ENCODE measurements at regions not wholly inside any gene's neighbourhood (a gene's known extent, or its start where the extent isn't known, plus 50 kb on each side); places are given as distances from the start of the nearest gene placed in this dataset.

- WGBS, 2 donors = 86 to 96% methylated on average over 2 to 3 of the region's 3 CpGs
- Histone ChIP-seq H3K36me3 (peaks cover 0 to 37% (median 0%) of the 10 kb centered on the region in 3 donors), H3K4me3 (no peak overlapping the region)
These were observed 53.0 kb downstream of the ARL6IP4 start for GRCh38 chr12:123033392-123034021.

DNA sequence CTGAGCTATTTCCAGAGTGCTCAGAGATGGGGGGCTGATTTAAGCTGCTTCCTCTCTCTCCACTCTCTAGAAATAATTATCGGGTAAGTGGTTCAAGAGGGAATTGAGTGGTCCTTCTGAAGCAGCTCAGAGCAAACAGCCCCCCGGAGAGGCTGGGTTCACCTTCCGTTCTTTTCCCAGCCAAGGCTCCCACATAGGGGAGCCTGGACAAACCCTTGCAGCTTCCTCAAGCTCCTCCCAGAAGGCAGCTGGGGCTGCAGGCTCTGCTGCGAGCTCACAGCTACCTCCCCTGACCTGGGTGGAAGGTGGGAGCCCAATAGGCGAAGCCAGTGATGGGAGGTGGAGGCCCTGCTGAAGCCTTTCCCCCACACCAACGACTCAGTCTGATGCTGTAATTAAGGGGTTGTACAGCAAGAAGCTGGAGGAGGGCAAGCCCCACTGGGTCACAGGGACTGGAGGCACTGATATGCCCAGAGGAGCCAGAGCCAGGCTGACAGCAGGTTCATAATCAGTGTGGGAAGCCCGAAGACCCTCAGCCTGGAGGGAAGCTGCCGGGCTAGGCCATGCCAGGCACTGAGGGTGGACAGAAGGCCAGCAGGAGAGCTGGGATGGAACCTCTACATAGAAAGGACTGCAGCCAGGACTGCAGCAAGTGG is 52.4 kb downstream of the ARL6IP4 start:
- peaks cover 0 to 41% (median 0%) of the 10 kb centered on the region in 3 donors for H3K36me3 ChIP-seq
- no peaks in the 10 kb centered on the region for H3K27me3 ChIP-seq
- DNase-seq (ENCODE audit: low spot score in 2 of 2) = no peak
- peaks cover 0 to 10% (median 0%) of the 10 kb centered on the region in 4 donors for H3K4me1 ChIP-seq
- 72 to 76% methylated on average over 5 to 6 of the region's 8 CpGs for WGBS, 2 donors
- no peaks in the 10 kb centered on the region for H3K9me3 ChIP-seq
- H3K27ac ChIP-seq = no peak overlapping the region
- no peak overlapping the region for H3K4me3 ChIP-seq
- TF ChIP-seq POLR2A (IDR thresholded peaks at IDR 0.05) = no peak
- no peak for TF ChIP-seq CTCF (IDR thresholded peaks at IDR 0.05)
- no peak for TF ChIP-seq EP300 (IDR thresholded peaks at IDR 0.05)

More at GRCh38 chr12:123033392-123034021, 53.0 kb downstream of the ARL6IP4 start:
- Histone ChIP-seq H3K9me3 (no peaks in the 10 kb centered on the region), H3K4me1 (peaks cover 0 to 10% (median 0%) of the 10 kb centered on the region in 4 donors), H3K27me3 (no peaks in the 10 kb centered on the region), H3K27ac (no peak overlapping the region)
- TF ChIP-seq POLR2A (IDR thresholded peaks at IDR 0.05) (no peak), CTCF (IDR thresholded peaks at IDR 0.05) (no peak), EP300 (IDR thresholded peaks at IDR 0.05) (no peak)
- DNase-seq (ENCODE audit: low spot score in 2 of 2) = no peak

All from tibial nerve (tissue), 4 donors.